ENCODE measurements at regions not wholly inside any gene's neighbourhood (a gene's known extent, or its start where the extent isn't known, plus 50 kb on each side); places are given as distances from the start of the nearest gene placed in this dataset.
A peak's percentile ranks its signal among the peaks of the same experiment; 100 is the strongest.

- peak in 1 of 2 donors; percentile 12 for DNase-seq (ENCODE audit: low read depth in 2 of 2)
Observed at GRCh38 chr2:42935692-42936671, 143.6 kb upstream of the HAAO start.

GRCh38 chr2:42934580-42935186 is 142.3 kb upstream of the HAAO start:
- no peak for DNase-seq (ENCODE audit: low read depth in 2 of 2)

- DNase-seq (ENCODE audit: low read depth in 2 of 2): no peak
Observed at GRCh38 chr2:42933824-42934254, 141.5 kb upstream of the HAAO start.

DNA sequence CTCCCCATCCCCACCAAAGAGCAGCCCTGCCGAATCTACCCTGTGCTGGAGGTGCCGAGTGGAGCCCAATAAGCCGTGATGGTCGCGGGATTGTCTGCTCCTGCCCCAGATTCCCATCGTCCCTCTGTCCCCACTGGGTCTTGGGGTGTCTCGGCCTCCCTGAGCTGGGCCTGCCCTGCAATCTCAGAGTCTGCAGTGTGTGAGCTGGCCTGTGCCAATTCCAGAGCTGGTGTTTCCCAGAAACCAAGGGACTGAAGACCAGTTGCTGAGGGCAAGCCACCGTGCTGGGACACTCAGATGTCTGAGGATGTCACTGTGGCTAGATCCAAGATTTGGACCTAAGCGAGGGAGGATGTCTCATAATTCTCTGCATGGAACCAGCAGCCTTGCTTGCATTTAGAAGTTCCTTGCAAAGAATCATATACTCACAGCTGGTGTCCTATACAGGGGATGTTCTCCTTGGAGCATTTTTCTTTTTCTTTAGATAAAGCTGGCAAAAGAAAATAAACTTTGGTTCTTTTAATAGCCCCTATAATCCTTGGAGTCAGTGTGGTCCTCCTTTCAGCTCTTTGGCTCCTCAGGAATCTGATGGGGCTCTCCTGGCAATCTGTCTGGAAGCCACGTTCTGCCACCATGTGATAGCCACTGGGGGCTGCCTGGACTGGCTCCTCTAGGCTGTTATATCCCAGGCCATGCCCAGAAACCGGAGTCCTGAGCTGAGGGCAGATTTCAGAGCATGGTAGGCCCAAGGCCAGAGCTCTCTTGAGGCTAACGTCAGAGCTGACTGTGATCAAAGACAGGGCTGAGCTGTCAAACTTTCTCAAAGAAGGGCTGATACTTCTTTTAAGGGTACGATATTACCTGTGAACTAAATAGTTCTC is 140.1 kb upstream of the HAAO start:
- DNase-seq (ENCODE audit: low read depth in 2 of 2): no peak

DNA sequence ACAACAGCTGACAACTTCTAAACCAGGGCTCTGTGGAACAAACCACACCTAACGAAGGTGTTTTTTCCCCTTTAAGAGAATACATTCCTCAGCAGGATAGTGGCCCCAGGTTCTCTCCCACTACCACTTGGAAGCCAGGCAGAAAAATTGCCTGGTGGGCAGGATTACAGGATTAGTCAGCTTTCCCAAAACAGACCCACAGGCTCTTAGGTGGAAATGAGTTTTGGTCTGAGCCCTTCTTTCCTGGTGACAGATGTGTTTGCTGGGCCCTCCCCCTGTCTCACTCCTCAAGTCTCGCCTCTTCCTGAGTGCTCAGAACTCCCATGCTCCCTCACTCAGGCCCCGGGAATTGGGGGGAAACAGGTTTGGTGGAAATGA is 139.4 kb upstream of the HAAO start:
- DNase-seq (ENCODE audit: low read depth in 2 of 2): no peak

DNA sequence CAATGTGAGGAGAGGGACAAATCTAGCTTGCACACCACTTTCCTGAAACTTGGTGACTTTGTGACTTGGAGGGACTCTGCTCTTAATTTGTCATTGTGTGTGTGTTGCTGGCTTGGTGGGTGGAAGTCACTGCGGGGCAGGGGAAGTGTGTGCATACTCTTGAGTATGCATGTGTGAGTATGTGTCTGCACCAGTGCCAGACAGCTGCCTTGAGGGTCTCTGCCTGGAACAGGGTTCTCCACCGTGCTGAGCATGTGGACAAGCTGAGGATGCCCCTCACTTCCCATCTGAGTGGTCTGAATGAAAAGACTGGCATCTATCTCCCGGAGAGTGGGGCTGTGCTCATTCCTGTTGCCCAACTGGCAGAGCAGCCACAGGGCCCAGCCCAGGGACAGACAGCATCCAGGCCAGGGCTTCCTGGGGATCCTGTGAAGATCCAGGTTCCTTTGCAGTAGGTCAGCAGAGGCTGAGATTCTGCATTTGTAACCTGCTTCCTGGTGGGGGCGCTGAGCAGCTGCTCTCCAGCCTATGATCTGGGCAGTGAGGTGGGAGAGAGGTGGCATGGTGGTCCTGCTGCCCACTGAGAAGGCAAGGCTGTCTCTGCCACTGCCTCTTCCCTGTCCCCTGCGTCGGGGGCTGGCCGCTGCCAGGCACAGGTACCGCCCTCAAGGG is 138.9 kb upstream of the HAAO start:
- DNase-seq (ENCODE audit: low read depth in 2 of 2): no peak

DNA sequence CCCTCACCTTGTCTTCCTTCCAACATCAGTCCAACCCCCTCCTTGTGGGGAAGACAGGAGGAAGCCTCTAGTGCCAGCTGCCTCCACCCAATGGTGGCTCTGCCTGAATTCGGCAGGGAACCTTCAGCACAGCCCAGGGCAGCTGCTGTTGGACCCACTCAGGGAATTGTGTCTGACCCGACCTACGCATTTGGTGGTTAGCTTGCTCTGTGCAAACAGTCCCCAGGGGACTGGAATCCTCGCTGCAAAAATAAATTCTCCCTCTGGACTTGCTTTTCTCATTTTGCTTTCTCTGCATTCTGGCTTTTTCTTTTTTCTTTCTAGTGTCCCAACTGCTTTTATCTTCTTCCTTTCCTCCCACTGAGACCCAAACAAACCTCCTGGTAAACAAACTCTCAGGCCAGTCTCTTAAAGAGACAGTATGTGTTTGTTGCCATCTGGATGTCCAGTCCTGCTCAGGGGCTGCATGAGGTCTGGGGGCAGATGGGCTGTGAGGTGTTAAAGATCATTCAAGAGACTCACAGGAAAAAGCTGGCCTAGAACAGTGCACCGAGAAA is 137.7 kb upstream of the HAAO start:
- no peak for DNase-seq (ENCODE audit: low read depth in 2 of 2)

- no peak for DNase-seq (ENCODE audit: low read depth in 2 of 2)
Observed at GRCh38 chr2:42929546-42930024, 137.2 kb upstream of the HAAO start.

DNA sequence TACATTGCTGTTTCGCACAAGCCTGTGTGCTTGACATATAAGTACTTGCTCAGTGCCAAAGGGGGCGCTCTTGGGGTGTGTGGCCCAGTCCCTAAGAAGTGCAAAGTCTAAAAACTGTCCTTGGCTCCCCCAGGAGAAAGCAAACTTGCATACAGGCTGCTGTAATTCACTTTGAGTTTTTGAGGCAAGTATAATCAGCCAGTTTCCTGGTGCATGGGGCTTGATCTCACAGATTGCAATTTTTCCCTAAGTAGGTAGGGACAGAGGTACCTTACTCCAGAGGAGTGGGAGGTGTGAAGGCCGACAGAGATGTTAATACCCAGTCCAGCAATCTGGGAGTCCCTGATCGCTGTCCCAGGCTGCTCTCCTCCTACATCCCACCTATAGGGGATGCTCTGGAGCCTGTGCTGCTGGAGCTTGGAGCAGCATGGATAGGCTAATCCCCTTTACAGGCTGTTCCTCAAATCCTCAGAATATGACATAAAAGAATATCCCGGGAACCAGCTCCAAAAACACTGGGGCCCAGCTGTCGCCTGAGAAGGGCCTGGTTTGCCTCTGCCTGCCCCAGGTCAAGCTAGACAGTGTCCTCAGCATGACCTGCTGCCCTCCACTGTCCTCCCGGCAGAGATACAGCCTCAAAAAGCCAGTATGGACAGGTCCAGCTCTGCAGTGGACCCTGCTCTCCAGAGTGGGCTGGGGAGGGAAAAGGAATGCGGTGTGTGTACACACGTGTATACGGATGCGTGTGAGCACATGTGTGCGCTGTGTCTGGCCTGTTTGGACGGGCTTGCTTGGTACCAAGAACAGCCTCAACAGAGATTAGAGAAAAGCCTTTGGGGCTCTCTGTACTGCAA is 136.5 kb upstream of the HAAO start:
- DNase-seq (ENCODE audit: low read depth in 2 of 2): no peak

GRCh38 chr2:42928161-42928691 is 135.8 kb upstream of the HAAO start:
- DNase-seq (ENCODE audit: low read depth in 2 of 2): no peak

DNA sequence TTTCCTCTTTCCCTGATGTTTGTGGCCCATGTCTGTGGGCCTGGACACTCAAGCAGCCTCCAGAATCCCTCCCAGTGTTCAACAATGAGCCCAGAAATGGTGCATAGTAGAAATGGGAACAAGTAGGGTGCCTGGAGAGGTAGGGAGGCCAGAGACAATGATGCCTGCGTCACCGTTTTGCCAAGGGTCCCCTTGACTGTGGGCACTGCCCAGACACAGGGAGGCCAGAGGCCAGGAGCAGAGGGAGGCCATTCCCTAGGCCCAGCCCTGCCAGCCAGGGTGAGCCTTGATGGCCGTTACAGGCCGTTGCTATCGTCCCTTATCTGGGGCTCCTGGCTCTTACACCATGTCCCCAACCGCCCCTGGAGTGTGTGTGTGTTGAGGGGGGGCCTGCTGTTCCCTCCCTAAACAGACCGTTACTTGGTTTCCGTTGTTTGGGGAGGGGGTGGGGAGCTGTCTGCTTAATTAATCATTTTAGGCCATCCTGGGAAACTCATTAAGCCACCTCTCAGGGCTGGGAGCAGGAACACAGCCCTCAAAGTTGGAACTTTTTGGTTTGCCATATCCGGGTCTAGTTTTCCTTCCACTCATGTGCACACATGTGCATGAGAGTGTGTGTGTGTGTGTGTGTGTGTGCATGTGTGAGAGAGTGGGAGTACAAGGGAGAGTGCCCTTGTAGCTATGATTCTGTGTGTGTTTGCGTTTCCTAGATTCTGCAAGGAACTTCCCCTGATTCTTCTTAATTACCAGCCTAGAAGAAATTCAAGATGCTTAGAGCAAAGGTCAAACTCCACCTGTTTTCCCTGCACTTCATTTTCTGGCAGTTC is 135.2 kb upstream of the HAAO start:
- DNase-seq (ENCODE audit: low read depth in 2 of 2): no peak

GRCh38 chr2:42926434-42927333 is 134.3 kb upstream of the HAAO start:
- no peak for DNase-seq (ENCODE audit: low read depth in 2 of 2)

- no peak for DNase-seq (ENCODE audit: low read depth in 2 of 2)
Observed at GRCh38 chr2:42925742-42926433, 133.5 kb upstream of the HAAO start.

- DNase-seq (ENCODE audit: low read depth in 2 of 2): no peak
Observed at GRCh38 chr2:42924418-42924886, 132.1 kb upstream of the HAAO start.

GRCh38 chr2:42923580-42924417 is 131.4 kb upstream of the HAAO start:
- no peak for DNase-seq (ENCODE audit: low read depth in 2 of 2)

Data from stimulated activated CD8-positive, alpha-beta memory T cell treated with anti-CD3 and anti-CD28 coated beads, Interleukin-15, amount 100 ng/mL, for 48 hours (primary cell).